CD4-positive, alpha-beta T cell treated with Interleukin-17A for 4 hours (primary cell): ENCODE measurements at regions not wholly inside any gene's neighbourhood (a gene's known extent, or its start where the extent isn't known, plus 50 kb on each side); places are given as distances from the start of the nearest gene placed in this dataset.
"Not testable (repeated sequence)": the region's sequence is repeated elsewhere in the genome, so short reads cannot be mapped to it uniquely, and the experiment has no call there.

Experiments
- DNase-seq: peaks from one replicate; pipeline ENCODE4 v3.0.0-alpha.2; 2020; ENCODE audit warnings: mixed read lengths

DNA sequence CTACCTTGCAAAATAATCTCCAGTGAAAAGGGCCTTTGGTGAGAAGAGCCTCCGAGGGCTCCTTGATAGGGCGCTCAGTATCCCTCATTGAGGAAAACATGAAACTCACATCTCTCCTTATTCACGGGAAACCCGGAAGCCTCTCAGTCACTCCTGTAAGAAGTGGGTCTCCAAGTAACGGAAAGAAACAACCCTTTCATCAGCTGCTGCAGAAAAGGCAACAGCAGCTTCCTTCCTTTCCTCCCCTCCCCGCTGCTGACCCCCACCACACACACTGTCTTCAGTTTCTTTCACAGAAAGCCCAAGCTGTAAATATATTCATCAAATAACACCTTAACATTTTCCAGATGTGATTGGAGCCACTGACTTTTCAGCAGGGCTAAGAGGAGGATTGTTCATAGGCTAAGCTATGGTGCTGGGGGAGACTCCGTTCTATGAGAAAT, 81.4 kb downstream of the C9orf152 start:
- peak; percentile 7 for DNase-seq

DNA sequence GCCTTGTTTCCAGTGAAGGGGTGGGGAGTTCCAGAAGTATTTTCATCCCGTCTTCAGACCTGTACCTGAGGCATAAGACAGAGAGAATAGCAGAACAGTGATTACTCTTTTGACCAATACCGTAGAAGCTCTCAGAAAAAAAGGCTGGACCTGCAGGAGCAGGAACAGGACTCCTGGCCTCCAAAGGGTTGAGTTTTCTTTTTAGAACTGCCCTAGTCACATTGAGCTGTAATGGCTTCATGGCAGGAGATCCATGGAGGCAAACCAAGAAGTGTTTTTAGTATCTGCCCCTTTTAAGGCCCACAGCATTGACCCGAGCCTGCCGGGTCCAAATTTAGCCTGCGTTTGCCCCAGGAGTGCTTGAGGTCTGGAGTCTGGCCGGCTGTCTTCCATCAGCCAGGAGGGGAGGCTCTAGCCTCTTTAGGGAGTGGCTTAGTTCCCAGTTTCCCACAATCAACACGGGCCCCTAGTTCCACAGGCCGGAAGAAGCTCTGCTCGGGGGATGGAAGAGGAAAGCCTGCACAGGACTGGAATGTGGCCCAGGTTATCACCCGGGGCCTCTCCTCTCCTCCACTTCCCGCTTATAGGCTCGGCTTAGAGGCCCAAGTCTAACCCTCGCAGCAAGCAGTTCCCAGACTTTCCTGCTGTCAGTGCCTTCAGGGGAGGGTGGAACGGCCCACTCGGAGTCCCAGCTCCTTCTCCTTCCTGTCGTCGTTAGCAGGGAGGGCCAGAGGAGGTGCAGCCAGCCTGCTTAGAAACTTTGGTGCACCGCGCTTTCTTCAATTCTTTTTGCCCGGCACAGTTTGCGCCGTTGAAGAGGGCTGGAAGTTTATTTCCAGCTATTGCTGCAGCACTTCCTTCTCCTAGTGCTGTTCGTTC, 80.7 kb downstream of the C9orf152 start:
- no peak for DNase-seq

DNA sequence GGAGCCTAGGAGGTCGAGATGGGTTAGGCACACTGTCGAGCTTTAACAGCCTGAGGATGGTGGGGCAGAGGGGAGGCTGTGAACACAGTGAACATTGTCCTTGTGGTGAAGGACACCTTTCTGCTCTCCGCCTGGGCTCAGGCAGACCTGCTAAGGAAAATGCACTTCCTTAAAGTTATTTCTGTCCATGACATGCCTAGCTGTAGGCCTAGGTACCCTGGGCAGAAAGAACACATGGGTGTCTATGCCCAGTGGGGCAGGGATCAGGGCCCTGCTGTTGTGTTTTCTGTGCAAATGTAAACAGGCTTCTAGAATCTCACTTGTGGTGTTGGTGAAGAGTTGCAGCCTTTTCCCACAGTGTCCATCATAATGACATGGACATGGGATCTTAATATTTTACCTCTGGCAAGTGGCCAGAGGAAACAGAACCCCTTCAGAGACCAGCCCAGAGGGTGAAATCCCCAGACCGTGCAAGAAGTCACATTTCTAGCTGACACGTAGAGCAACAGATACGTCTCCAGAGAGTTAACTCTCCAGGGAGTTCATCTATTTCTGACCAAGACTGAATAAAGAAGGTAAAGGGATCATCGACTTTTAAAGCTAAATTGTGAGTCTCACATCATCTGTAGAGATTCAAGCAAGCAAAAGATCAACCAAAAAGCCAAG, 79.2 kb downstream of the C9orf152 start:
- no peak for DNase-seq

DNA sequence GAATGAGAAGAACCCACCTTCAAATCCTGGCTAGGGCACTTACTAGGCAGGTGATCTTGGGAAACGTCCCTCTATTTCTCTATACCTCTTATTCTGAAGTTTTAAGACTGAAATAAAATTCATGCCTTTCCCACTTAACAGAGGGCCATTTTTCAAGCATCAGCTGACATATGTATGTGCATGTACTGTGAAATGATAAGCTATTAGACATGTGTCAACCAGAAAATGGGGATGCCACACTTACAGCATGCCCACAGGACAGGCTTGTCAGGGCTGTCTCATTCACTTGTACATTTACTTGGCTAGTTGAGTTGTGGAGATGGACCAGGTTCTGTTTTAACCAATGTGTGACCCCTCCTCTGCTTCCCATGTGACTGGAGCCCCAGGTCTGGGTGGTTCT, 78.5 kb downstream of the C9orf152 start:
- no peak for DNase-seq

DNA sequence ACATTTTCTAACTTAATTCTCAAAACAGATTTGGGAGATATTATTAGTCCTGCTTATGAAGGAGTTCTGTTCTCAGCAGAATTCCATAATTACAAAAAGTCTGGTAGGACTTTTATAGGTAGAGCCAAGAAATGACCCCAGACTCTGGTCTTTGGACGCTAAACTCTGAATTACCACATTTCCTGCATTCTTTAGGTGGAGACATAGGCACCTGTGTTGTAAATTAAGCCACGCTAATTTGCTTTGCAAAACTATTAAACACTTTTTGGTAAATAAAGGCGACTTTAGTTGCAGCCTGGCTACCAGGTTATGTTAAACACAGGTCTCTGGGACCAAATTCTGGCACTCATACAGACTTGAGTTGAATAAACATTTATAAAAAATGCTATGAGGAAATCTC, 77.7 kb downstream of the C9orf152 start:
- no peak for DNase-seq

DNA sequence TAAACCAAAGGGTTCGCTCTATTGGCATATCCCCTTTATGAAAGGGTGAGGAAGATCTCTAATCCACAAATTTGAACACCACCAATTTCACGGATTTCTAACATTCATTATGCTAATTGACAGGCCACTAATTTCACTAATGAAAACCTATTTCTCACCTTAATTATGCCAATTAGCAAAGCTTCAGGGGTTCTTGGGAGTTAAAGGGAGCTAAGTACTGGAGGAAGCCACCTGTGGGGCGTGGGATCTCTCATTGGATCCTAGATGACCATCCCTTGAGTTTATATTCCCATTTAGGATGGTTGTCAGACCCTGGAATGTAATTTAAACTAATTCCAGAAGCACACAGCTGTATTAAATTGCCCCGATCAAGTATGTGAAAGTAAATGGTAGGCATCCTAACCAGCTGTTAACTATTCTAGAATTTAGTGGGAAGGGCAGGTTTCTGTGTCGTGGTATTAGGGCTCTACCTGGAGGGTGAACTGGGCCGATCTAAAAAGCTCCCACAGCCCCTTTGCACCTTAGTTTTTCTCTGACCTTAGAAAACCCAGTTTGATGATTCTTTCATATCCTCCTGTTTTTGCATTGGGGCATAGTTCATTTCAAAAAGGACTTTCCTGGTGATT, 77.1 kb downstream of the C9orf152 start:
- DNase-seq: no peak

DNA sequence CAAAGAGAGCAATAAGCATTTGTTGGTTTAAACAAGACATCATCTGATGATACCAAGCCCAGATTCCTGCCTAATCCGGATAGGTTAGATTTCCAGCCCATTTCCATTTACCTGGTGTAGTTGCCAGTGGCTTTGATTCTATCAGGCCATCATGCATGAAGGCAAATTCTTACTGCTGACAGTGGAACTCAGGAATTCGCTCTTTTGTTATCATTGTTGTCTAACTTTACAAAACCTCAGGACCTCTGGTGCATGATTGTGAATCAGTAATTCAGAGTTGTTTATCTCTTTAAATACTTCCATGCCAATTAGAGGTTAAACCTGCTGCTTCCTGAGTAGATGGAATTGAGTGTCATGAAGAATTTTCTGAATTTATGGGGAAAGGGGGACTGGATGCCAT, 76.5 kb downstream of the C9orf152 start:
- DNase-seq: no peak

DNA sequence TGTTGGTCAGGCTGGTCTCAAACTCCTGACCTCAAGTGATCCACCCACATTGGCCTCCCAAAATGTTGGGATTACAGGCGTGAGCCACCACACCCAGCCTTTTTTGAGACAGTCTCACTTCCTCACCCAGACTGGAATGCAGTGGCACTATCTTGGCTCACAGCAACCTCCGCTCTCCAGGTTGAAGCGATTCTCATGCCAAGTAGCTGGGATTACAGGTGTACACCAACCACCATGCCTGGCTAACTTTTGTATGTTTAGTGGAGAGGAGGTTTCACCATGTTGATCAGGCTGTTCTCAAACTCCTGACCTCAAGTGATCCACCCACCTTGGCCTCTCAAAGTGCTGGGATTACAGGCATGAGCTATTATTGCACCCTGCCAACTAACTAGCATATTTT, 75.4 kb downstream of the C9orf152 start:
- not testable (repeated sequence) for DNase-seq

DNA sequence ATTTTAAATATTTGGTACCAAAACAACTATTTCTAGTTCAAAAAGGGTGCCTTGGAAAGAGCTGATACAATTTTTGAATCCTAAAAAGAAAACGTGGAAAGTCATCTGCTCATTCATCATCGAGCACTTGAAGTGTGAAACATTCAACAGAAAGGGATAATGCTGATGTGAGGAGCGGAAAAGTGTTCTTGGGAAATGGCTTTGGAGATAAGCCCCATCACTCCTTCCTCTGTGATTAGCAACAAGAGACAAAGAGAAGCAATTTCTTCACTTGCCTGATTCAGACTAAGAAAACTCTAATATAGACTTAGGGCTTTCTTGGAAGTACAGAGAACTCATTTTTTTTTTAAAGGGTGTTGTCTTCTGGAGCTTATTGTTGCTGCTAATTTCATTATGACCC, 74.9 kb downstream of the C9orf152 start:
- DNase-seq: no peak

DNA sequence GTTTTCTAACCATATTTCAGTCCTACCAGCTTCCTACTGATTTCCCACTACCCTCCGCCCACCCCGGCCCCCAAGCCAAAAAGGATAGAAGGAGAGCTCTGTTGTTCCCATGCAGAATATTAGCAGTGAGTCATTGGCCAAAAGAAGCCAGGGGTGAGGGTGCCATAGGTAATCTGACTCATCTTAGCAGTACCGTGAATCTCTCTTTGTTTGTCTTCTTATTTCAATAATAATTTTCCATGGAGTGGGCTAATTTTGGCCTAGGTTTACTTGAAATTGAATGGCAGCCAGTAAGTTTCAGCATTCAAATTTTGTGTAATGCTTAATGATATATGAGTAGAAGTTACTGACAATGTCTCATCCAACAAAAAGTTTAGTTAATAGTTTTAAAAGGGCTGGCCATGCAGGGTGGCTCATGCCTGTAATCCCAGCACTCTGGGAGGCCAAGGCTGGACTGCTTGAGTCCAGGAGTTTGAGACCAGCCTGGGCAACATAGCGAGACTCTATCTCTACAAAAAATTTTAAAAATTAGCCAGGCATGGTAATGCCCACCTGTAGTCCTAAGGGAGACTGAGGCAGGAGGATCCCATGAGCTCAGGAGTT, 74.2 kb downstream of the C9orf152 start:
- no peak for DNase-seq

DNA sequence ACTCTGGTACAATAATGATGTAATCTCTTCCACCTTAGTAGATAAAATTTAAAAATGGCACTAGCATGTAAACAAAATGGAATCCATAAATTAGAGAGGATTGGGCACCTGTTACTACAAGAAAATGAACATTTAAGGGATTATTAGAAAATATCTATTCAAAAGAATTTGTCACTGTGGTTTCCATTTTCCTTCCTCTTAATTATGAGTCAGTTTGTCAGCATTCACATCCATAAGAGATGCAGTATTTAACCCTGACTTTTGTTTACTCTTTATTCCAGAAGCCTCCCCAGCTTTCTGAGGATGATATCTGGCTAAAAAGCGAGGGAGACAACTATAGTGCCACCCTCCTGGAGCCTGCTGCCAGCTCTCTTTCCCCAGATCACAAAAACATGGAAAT, 72.1 kb downstream of the C9orf152 start:
- DNase-seq: no peak

DNA sequence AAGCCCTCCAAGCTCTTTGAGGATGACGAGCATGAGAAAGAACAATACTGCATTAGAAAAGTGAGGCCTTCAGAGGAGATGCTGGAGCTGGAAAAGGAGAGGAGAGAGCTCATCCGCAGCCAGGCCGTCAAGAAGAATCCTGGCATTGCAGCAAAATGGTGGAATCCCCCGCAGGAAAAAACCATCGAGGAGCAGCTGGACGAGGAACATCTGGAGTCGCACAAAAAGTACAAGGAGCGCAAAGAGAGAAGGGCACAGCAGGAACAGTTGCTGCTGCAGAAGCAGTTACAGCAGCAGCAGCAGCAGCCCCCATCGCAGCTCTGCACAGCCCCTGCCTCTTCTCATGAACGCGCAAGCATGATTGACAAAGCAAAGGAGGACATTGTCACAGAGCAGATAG, 71.2 kb downstream of the C9orf152 start:
- DNase-seq: no peak

DNA sequence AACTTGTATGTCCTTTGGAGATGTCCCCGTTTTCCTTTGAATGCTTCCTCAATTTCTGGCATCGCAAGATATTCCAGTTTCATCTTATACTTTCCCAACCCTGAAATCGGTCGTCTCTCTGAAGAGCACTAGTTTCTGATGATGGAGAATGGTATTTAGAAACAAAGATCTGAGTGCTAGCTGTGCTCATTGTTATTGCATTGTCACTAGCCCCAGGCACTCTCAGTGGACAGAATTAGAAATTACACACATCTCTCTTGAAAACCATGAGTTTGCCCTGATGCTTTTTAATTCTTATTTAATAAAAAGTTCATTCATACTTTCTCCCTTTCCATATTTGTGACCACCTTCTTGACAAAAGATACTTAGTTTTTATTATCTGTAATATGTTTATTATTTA, 67.7 kb downstream of the C9orf152 start:
- no peak for DNase-seq

DNA sequence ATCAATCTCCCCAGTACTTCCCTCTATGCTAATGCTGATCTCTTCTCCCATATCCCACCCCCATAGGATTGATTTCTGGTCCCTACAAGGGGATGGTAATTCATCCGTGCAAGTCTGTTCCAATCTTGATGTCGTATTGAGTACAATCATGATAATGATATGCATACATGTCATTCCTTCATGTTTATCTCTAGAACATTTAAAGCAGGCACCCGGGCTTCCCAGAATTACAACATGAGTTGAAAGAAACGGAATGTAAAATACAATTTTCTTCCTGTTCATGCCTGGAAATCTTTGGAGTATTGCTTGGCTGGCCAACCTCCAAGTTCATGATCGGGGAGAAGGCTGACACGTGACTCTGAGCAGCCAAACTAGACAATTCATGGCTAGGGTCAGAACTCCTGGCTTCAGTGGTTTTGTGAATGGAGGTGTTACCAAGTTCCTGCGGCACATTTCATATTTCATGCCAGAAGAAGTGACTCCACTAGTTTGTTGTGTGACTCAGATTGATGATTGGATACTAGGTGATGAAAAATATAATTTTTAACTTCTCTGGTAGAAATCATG, 66.6 kb downstream of the C9orf152 start:
- DNase-seq: no peak

DNA sequence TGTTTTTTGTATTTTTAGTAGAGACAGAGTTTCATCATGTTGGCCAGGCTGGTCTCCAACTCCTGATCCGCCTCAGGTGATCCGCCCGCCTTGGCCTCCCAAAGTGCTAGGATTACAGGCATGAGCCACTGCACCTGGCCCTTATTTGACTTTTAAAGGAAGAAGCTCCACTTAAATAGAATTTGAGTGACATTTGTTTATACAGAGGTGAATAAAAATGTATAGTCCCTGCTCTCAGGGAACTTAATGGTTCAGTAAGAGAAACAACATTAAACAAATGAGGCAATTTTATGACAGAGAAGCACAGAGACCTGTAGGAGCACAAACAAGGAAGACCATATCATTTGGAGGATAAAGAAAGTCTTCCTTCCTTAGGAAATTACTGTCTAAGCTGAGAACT, 65.7 kb downstream of the C9orf152 start:
- no peak for DNase-seq

DNA sequence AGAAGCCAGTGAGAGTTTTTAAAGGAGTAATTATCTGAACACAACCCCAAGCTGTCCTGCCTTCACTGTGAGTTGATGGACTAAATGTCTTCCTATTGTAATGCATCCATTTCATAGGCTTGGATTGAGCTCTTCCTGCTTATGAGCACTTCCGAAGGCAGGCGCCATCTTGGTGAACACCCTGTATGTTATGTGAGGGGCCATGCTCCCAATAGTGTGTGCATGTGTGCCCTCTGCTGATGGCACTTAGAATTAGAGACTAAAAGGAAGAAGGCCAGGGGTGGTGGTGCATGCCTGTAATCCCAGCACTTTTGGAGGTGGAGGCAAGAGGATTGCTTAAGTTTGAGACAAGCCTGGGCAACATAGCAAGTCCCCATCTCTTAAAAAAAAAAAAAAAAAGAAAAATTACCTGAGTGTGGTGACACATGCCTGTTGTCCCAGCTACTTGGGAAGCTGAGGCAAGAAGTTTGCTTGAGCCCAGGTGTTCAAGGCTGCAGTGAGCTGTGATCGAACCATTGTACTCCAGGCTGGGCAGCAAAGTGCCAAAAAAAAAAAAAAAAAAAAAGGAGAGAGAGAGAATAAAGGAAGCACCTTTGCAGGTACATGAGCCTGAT, 65.0 kb downstream of the C9orf152 start:
- no peak for DNase-seq

DNA sequence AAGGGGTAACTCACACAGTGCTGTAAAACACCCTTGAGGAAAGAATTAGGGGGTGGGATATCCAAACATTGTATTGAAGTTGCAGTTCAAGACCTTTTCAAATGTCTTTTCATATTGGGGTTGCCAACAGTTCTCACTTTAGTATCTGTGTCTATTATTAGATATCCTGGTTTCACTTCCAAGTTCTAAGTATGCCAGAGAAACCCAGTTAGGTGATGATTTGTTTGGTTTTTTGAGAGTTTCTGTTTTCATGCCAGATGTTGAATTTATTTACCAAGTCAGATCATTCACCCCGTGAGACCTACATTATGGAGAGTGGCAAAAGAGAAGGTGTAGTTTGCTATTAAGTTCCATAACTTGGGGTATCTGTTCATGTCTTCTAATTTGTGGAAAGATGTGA, 64.5 kb downstream of the C9orf152 start:
- no peak for DNase-seq

DNA sequence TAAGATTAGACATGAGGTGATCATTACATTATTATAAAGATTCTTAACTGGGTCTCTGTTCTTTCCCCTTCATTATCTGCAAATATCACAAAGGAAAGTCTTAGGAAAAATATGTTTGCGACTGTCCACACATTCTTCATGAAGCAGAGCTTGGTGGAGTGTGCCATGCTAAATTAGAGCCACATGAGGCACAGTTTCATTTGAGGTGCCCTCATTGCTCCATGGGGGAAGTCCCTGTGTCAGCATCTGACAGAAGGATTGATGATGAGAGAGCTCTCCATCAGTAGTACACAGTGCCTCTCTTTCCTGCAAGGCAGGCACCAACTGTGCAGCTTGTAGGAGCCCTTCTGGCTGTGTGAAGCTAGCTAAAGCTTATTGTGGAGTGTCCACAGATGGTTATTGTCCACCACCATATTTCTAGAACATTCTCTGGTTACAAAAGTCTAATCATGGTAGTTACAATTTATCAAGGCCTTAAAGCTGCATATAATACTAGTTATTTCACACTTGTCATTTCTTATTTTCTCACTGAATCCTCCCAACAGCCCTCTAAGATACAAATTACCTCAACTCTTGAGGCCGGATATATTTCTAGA, 63.9 kb downstream of the C9orf152 start:
- DNase-seq: no peak

DNA sequence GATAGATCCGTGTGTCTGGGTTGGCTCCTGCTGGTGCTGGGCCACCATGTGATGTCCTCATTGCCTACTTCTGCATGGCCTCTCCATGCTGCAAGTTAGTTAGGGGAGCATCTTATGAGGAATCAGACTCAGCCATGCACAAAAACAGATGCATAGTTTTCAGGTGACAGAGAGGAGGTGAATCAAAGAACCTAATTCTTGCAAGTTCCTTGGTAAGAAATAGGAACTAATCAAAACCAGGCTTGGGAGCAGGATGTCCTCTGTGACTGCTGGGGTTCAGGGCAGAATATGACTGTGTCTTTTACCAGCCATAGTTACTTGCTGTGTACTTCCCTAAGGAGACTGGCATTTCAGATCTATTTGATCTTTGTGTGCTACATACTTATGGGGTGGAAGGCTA, 61.6 kb downstream of the C9orf152 start:
- no peak for DNase-seq

DNA sequence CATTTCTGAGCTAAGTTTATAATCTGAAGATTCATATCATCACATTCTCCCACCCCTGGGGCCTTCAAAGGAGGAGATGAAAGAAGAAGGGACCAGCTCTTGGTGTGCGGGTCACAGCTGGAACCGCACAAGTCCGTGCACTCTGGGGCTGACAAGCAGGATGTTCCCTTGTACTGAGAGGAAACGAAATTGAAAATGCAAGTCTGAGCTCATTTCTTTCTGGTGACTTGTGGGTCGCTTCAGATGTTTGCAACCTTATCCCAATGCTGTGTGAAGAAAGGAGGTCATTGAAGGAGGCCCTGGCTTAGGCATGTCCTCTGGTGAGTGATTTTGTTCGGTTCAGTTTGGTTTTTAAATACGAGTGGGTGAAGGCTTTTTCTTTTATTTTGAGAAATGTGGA, 59.6 kb downstream of the C9orf152 start:
- peak; percentile 39 for DNase-seq

DNA sequence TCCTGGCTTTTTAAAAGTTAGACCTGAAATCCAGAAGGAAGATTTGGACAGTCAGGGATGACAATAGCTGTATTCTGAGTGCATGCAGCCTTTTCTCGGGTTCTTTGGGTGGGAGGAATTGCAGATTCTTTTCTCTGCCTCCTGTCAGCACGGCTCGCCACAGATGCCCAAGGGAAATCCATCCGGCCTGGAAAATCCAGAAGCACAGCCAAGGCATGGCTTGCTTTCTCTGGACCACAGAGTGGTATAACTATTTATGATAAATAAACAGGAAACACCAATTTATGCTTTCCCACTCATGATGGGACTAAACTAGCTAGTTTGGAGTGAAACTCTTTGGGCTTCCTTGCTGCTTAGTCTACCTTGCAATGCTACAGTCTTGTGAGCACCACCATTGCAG, 59.1 kb downstream of the C9orf152 start:
- no peak for DNase-seq
